SK-N-MC (cell line): ENCODE measurements at regions not wholly inside any gene's neighbourhood (a gene's known extent, or its start where the extent isn't known, plus 50 kb on each side); places are given as distances from the start of the nearest gene placed in this dataset.

ENCODE experiments used
- EZH2 ChIP-seq: fragments of 200-600 bp; sonication (generic); IDR thresholded peaks from one replicate; pipeline ENCODE4 v1.6.1; 2017; ENCODE audit warnings: antibody characterized with exemption
- FOXP2 ChIP-seq: optimal IDR thresholded peaks from 2 replicates; pipeline ENCODE3; 2011; ENCODE audit warnings: mild to moderate bottlenecking, moderate library complexity; ENCODE audit not compliant: insufficient read depth; ENCODE audit errors: extremely low read length, control extremely low read depth
- POLR2AphosphoS5 ChIP-seq: IDR thresholded peaks from 2 replicates; pipeline ENCODE4 v1.6.1; 2012; ENCODE audit warnings: mild to moderate bottlenecking, low read depth, low read length, borderline replicate concordance

- TF ChIP-seq POLR2AphosphoS5 (no peak), EZH2 (no peak), FOXP2 (no peak)
Measured at GRCh38 chr10:113234481-113234880, 284.4 kb downstream of the TCF7L2 start.
